GM23338 (cell line): ENCODE measurements at regions not wholly inside any gene's neighbourhood (a gene's known extent, or its start where the extent isn't known, plus 50 kb on each side); places are given as distances from the start of the nearest gene placed in this dataset.

ENCODE experiments used
- ATAC-seq: fragments of 200-7000 bp; cut with Tn5 transposase; 3 replicates; pipeline ENCODE4 v1.9.1; 2020
- DNase-seq: peaks from one replicate; pipeline ENCODE4 v3.0.0-alpha.2; 2015; ENCODE audit warnings: low spot score
- H2AFZ ChIP-seq: fragments of 200-600 bp; sonication (generic); 2 replicates; pipeline ENCODE4 v1.8.0; 2016; ENCODE audit warnings: antibody characterized with exemption, mild to moderate bottlenecking, moderate library complexity
- H3F3A ChIP-seq: fragments of 200-600 bp; sonication (generic); replicated peaks from 2 replicates; pipeline ENCODE4 v1.8.0; 2017; ENCODE audit warnings: antibody characterized with exemption, mixed run types, low read depth
- H3K27ac ChIP-seq: fragments of 200-600 bp; sonication (generic); 2 replicates; pipeline ENCODE4 v1.6.1; 2016; ENCODE audit warnings: low read depth
- H3K27me3 ChIP-seq: fragments of 200-600 bp; sonication (generic); 2 replicates; pipeline ENCODE4 v1.8.0; 2016; ENCODE audit warnings: mild to moderate bottlenecking, mixed run types, moderate library complexity; ENCODE audit not compliant: insufficient read depth
- H3K36me3 ChIP-seq: fragments of 200-600 bp; sonication (generic); 2 replicates; pipeline ENCODE4 v1.8.0; 2016; ENCODE audit warnings: mild to moderate bottlenecking; ENCODE audit not compliant: insufficient read depth
- H3K4me1 ChIP-seq: fragments of 200-600 bp; sonication (generic); 2 replicates; pipeline ENCODE4 v1.8.0; 2016; ENCODE audit warnings: mild to moderate bottlenecking, moderate library complexity; ENCODE audit not compliant: insufficient read depth
- H3K4me2 ChIP-seq: fragments of 200-600 bp; sonication (generic); 2 replicates; pipeline ENCODE4 v1.7.1; 2017; ENCODE audit warnings: mixed run types
- H3K4me3 ChIP-seq: fragments of 200-600 bp; sonication (generic); 2 replicates; pipeline ENCODE4 v1.6.1; 2016; ENCODE audit warnings: mixed run types
- H3K79me2 ChIP-seq: fragments of 200-600 bp; sonication (generic); replicated peaks from 2 replicates; pipeline ENCODE4 v1.8.0; 2017; ENCODE audit warnings: mild to moderate bottlenecking; ENCODE audit not compliant: insufficient read depth
- H3K9me2 ChIP-seq: fragments of 200-600 bp; sonication (generic); 2 replicates; pipeline ENCODE4 v1.8.0; 2017; ENCODE audit not compliant: insufficient read depth
- H4K20me1 ChIP-seq: fragments of 200-600 bp; sonication (generic); replicated peaks from 2 replicates; pipeline ENCODE4 v1.8.0; 2017; ENCODE audit warnings: mild to moderate bottlenecking; ENCODE audit not compliant: insufficient read depth
- H3K27ac Mint-ChIP-seq: 2 replicates; pipeline ENCODE4 v1.8.0; 2020; ENCODE audit warnings: inconsistent platforms, mild to moderate bottlenecking, moderate library complexity, mixed read lengths
- H3K27me3 Mint-ChIP-seq: 3 replicates; pipeline ENCODE4 v1.8.0; 2022; ENCODE audit warnings: low read depth, mild to moderate bottlenecking, moderate library complexity, mixed read lengths, inconsistent platforms; ENCODE audit not compliant: insufficient read depth, poor library complexity
- H3K36me3 Mint-ChIP-seq: 3 replicates; pipeline ENCODE4 v1.8.0; 2021; ENCODE audit warnings: low read depth, mild to moderate bottlenecking, inconsistent platforms, moderate library complexity, mixed read lengths
- H3K4me1 Mint-ChIP-seq: 3 replicates; pipeline ENCODE4 v1.8.0; 2020; ENCODE audit warnings: mild to moderate bottlenecking, inconsistent platforms, mixed read lengths
- H3K4me3 Mint-ChIP-seq: 3 replicates; pipeline ENCODE4 v1.8.0; 2021; ENCODE audit warnings: moderate library complexity, mild to moderate bottlenecking, inconsistent platforms, mixed read lengths
- H3K9me3 Mint-ChIP-seq: 3 replicates; pipeline ENCODE4 v1.8.0; 2020; ENCODE audit warnings: moderate library complexity, mild to moderate bottlenecking, inconsistent platforms, mixed read lengths
- CREB1 ChIP-seq: fragments of 250-450 bp; sonication (Bioruptor Pico); IDR thresholded peaks from 2 replicates; pipeline ENCODE4 v1.5.0; 2020; ENCODE audit warnings: low read depth, mild to moderate bottlenecking, moderate library complexity
- EZH2phosphoT487 ChIP-seq: fragments of 200-600 bp; sonication (generic); IDR thresholded peaks from one replicate; pipeline ENCODE4 v1.8.1; 2018; ENCODE audit warnings: antibody characterized with exemption; ENCODE audit not compliant: unreplicated experiment
- JUNB ChIP-seq: IDR thresholded peaks from one replicate; pipeline ENCODE4 v1.6.1; 2016; ENCODE audit warnings: antibody characterized with exemption; ENCODE audit not compliant: unreplicated experiment
- NANOG ChIP-seq: IDR thresholded peaks from 2 replicates; pipeline ENCODE4 v1.6.1; 2016; ENCODE audit warnings: antibody characterized with exemption, borderline replicate concordance
- POLR2AphosphoS5 ChIP-seq: IDR thresholded peaks from 2 replicates; pipeline ENCODE4 v1.6.1; 2016; ENCODE audit warnings: antibody characterized with exemption, low read depth
- ZNF331 ChIP-seq: fragments of 250-450 bp; sonication (Bioruptor Pico); IDR thresholded peaks from 2 replicates; pipeline ENCODE4 v1.5.0; 2020; ENCODE audit warnings: low read depth, mild to moderate bottlenecking, moderate library complexity
- TF ChIP-seq, protein P1 (sequence below): fragments of 250-450 bp; sonication (Bioruptor Pico); IDR thresholded peaks from 2 replicates; pipeline ENCODE4 v1.5.0; 2020; ENCODE audit warnings: mild to moderate bottlenecking, moderate library complexity
- TF ChIP-seq, protein P2 (sequence below), 2 experiments: fragments of 200-600 bp in 1 of 2; sonication (generic) in 1 of 2; conservative IDR thresholded peaks; 2 replicates each; pipeline versions ENCODE4 v1.5.1 to v1.6.1; 2016 to 2017; ENCODE audit warnings: antibody characterized with exemption in 2 of 2, low read depth in 2 of 2, mild to moderate bottlenecking in 2 of 2, moderate library complexity in 1 of 2
- TF ChIP-seq, protein P3 (sequence below): IDR thresholded peaks from 2 replicates; pipeline ENCODE4 v1.6.1; 2016; ENCODE audit warnings: antibody characterized with exemption
- TF ChIP-seq, protein P4 (sequence below): IDR thresholded peaks from one replicate; pipeline ENCODE4 v1.6.1; 2018; ENCODE audit warnings: antibody characterized with exemption; ENCODE audit not compliant: unreplicated experiment

DNA sequence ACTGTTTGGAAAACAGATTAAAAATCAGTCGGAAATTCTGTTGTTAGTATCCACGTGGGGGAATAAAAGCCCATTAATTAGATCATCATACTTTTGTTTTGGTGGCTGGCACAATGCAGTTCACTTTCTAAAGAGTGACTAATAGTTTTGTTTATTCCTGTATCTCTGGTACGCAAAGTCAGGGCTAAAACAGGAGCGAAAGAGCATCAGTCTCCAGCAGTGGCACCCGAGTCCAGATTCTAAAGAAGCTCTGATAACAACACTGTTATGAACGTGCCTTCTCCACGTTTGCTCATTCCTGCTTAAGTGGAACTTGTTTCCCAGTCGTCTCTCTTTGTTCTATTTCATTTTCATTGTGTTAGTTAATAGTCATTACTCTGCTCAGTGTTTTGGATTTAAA lies 69.6 kb downstream of the HSPA13 start (continued):
- TF ChIP-seq, protein P1, sequence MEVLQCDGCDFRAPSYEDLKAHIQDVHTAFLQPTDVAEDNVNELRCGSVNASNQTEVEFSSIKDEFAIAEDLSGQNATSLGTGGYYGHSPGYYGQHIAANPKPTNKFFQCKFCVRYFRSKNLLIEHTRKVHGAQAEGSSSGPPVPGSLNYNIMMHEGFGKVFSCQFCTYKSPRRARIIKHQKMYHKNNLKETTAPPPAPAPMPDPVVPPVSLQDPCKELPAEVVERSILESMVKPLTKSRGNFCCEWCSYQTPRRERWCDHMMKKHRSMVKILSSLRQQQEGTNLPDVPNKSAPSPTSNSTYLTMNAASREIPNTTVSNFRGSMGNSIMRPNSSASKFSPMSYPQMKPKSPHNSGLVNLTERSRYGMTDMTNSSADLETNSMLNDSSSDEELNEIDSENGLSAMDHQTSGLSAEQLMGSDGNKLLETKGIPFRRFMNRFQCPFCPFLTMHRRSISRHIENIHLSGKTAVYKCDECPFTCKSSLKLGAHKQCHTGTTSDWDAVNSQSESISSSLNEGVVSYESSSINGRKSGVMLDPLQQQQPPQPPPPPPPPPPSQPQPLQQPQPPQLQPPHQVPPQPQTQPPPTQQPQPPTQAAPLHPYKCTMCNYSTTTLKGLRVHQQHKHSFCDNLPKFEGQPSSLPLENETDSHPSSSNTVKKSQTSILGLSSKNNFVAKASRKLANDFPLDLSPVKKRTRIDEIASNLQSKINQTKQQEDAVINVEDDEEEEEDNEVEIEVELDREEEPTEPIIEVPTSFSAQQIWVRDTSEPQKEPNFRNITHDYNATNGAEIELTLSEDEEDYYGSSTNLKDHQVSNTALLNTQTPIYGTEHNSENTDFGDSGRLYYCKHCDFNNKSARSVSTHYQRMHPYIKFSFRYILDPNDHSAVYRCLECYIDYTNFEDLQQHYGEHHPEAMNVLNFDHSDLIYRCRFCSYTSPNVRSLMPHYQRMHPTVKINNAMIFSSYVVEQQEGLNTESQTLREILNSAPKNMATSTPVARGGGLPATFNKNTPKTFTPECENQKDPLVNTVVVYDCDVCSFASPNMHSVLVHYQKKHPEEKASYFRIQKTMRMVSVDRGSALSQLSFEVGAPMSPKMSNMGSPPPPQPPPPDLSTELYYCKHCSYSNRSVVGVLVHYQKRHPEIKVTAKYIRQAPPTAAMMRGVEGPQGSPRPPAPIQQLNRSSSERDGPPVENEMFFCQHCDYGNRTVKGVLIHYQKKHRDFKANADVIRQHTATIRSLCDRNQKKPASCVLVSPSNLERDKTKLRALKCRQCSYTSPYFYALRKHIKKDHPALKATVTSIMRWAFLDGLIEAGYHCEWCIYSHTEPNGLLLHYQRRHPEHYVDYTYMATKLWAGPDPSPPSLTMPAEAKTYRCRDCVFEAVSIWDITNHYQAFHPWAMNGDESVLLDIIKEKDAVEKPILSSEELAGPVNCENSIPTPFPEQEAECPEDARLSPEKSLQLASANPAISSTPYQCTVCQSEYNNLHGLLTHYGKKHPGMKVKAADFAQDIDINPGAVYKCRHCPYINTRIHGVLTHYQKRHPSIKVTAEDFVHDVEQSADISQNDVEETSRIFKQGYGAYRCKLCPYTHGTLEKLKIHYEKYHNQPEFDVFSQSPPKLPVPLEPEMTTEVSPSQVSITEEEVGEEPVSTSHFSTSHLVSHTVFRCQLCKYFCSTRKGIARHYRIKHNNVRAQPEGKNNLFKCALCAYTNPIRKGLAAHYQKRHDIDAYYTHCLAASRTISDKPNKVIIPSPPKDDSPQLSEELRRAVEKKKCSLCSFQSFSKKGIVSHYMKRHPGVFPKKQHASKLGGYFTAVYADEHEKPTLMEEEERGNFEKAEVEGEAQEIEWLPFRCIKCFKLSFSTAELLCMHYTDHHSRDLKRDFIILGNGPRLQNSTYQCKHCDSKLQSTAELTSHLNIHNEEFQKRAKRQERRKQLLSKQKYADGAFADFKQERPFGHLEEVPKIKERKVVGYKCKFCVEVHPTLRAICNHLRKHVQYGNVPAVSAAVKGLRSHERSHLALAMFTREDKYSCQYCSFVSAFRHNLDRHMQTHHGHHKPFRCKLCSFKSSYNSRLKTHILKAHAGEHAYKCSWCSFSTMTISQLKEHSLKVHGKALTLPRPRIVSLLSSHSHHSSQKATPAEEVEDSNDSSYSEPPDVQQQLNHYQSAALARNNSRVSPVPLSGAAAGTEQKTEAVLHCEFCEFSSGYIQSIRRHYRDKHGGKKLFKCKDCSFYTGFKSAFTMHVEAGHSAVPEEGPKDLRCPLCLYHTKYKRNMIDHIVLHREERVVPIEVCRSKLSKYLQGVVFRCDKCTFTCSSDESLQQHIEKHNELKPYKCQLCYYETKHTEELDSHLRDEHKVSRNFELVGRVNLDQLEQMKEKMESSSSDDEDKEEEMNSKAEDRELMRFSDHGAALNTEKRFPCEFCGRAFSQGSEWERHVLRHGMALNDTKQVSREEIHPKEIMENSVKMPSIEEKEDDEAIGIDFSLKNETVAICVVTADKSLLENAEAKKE (CRISPR knock-in tag): no peak
- TF ChIP-seq EZH2phosphoT487: no peak
- no peak for TF ChIP-seq NANOG
- TF ChIP-seq, protein P2, sequence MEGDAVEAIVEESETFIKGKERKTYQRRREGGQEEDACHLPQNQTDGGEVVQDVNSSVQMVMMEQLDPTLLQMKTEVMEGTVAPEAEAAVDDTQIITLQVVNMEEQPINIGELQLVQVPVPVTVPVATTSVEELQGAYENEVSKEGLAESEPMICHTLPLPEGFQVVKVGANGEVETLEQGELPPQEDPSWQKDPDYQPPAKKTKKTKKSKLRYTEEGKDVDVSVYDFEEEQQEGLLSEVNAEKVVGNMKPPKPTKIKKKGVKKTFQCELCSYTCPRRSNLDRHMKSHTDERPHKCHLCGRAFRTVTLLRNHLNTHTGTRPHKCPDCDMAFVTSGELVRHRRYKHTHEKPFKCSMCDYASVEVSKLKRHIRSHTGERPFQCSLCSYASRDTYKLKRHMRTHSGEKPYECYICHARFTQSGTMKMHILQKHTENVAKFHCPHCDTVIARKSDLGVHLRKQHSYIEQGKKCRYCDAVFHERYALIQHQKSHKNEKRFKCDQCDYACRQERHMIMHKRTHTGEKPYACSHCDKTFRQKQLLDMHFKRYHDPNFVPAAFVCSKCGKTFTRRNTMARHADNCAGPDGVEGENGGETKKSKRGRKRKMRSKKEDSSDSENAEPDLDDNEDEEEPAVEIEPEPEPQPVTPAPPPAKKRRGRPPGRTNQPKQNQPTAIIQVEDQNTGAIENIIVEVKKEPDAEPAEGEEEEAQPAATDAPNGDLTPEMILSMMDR (conservative IDR thresholded peaks at IDR 0.05; ENCODE audit: low read depth in 2 of 2): no peak

DNA sequence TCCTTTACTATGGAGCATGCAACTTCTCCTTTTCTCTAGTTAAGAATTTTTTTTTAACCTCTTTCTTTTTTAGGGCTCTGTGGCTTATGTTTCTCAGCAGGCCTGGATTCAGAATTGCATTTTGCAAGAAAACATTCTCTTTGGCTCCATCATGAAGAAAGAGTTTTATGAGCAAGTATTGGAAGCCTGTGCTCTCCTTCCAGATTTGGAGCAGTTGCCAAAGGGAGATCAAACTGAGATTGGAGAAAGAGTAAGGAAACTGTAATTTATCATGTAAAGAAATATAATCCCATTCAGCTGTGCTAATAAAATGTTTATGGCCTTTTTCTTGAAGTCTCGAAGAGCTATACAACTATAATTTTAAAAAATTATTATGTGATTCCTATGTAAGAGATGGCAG lies 70.1 kb downstream of the HSPA13 start:
- no peaks in the 10 kb centered on the region for H3F3A ChIP-seq
- H3K4me1 Mint-ChIP-seq: peaks cover 8% of the 10 kb centered on the region; the same call in 2 of the 3 replicates
- no peaks in the 10 kb centered on the region for H3K27me3 Mint-ChIP-seq

More for the DNA sequence above, 70.1 kb downstream of the HSPA13 start:
- no peak overlapping the region for H3K4me2 ChIP-seq
- TF ChIP-seq ZNF331 (CRISPR knock-in tag) (no peak), JUNB (no peak), CREB1 (no peak), NANOG (no peak), POLR2AphosphoS5 (no peak), EZH2phosphoT487 (no peak)
- TF ChIP-seq, protein P3, sequence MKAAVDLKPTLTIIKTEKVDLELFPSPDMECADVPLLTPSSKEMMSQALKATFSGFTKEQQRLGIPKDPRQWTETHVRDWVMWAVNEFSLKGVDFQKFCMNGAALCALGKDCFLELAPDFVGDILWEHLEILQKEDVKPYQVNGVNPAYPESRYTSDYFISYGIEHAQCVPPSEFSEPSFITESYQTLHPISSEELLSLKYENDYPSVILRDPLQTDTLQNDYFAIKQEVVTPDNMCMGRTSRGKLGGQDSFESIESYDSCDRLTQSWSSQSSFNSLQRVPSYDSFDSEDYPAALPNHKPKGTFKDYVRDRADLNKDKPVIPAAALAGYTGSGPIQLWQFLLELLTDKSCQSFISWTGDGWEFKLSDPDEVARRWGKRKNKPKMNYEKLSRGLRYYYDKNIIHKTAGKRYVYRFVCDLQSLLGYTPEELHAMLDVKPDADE: no peak
- TF ChIP-seq, protein P2 (conservative IDR thresholded peaks at IDR 0.05; ENCODE audit: low read depth in 2 of 2): no peak
- TF ChIP-seq, protein P4, sequence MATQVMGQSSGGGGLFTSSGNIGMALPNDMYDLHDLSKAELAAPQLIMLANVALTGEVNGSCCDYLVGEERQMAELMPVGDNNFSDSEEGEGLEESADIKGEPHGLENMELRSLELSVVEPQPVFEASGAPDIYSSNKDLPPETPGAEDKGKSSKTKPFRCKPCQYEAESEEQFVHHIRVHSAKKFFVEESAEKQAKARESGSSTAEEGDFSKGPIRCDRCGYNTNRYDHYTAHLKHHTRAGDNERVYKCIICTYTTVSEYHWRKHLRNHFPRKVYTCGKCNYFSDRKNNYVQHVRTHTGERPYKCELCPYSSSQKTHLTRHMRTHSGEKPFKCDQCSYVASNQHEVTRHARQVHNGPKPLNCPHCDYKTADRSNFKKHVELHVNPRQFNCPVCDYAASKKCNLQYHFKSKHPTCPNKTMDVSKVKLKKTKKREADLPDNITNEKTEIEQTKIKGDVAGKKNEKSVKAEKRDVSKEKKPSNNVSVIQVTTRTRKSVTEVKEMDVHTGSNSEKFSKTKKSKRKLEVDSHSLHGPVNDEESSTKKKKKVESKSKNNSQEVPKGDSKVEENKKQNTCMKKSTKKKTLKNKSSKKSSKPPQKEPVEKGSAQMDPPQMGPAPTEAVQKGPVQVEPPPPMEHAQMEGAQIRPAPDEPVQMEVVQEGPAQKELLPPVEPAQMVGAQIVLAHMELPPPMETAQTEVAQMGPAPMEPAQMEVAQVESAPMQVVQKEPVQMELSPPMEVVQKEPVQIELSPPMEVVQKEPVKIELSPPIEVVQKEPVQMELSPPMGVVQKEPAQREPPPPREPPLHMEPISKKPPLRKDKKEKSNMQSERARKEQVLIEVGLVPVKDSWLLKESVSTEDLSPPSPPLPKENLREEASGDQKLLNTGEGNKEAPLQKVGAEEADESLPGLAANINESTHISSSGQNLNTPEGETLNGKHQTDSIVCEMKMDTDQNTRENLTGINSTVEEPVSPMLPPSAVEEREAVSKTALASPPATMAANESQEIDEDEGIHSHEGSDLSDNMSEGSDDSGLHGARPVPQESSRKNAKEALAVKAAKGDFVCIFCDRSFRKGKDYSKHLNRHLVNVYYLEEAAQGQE: no peak
- no peak overlapping the region for H3K4me3 ChIP-seq
- no peaks in the 10 kb centered on the region for H3K36me3 ChIP-seq
- no peak overlapping the region for H2AFZ ChIP-seq
- no peak overlapping the region for H3K27ac ChIP-seq
- no peaks in the 10 kb centered on the region for H3K9me3 Mint-ChIP-seq
- H3K27ac Mint-ChIP-seq: no peak overlapping the region
- no peaks in the 10 kb centered on the region for H3K36me3 Mint-ChIP-seq
- no peaks in the 10 kb centered on the region; the same call in 1 of the 2 replicates for H3K4me1 ChIP-seq
- H3K4me3 Mint-ChIP-seq: no peak overlapping the region
- no peaks in the 10 kb centered on the region for H3K27me3 ChIP-seq
- DNase-seq (no peak), ATAC-seq (no peak)
- H4K20me1 ChIP-seq: no peaks in the 10 kb centered on the region
- H3K79me2 ChIP-seq: no peaks in the 10 kb centered on the region
- 0 out of 2 replicates have a peak, but pooled peaks cover 3% of the 10 kb centered on the region for H3K9me2 ChIP-seq
